IMR-90 (cell line): ENCODE measurements at regions not wholly inside any gene's neighbourhood (a gene's known extent, or its start where the extent isn't known, plus 50 kb on each side); places are given as distances from the start of the nearest gene placed in this dataset.

Experiments
- ATAC-seq: fragments of 200-7000 bp; cut with Tn5 transposase; 2 replicates; pipeline ENCODE4 v1.9.1; 2020; ENCODE audit warnings: low read depth, mild to moderate bottlenecking, moderate library complexity
- BruUV-seq: library from RNA; stranded (reverse); fragments of 400-500 nt; replicated peaks from 2 replicates; lab custom pipeline; 2021; lab: Mats Ljungman, UMichigan
- CTCF ChIA-PET: fragments of 300-600 bp; formaldehyde crosslinking; extraction: SDS; loops from one replicate; lab custom pipeline; 2021; ENCODE audit warnings: antibody characterized with exemption; lab: Yijun Ruan, JAX
- POLR2A ChIA-PET: fragments of 300-600 bp; sonication (Branson Sonifier 250); formaldehyde crosslinking; loops from one replicate; lab custom pipeline; 2022; ENCODE audit warnings: antibody characterized with exemption; ENCODE audit not compliant: unreplicated experiment; lab: Charles Lee
- DNase-seq: peaks from one replicate; pipeline ENCODE4 v3.0.0; 2013
- H2AFZ ChIP-seq: replicated peaks from 2 replicates; pipeline ENCODE3; 2013; ENCODE audit warnings: low read length, mild to moderate bottlenecking; ENCODE audit not compliant: poor library complexity
- H2AK5ac ChIP-seq: 2 replicates; pipeline ENCODE4 v1.6.1; 2013; ENCODE audit warnings: low read depth, low read length, inconsistent platforms
- H2AK9ac ChIP-seq: replicated peaks from 2 replicates; pipeline ENCODE3; 2013; ENCODE audit warnings: mild to moderate bottlenecking, low read depth, low read length, moderate library complexity; ENCODE audit not compliant: poor library complexity
- H2BK120ac ChIP-seq: 2 replicates; pipeline ENCODE4 v1.6.1; 2013; ENCODE audit warnings: low read depth, low read length, inconsistent platforms
- H2BK15ac ChIP-seq: 3 replicates; pipeline ENCODE4 v1.6.1; 2013; ENCODE audit warnings: low read depth, low read length, inconsistent platforms
- H2BK20ac ChIP-seq: 2 replicates; pipeline ENCODE4 v1.6.1; 2013; ENCODE audit warnings: low read depth, mild to moderate bottlenecking, inconsistent platforms, low read length, moderate library complexity
- H2BK5ac ChIP-seq: 2 replicates; pipeline ENCODE4 v1.6.1; 2013; ENCODE audit warnings: mild to moderate bottlenecking, low read depth, low read length, inconsistent platforms; ENCODE audit not compliant: poor library complexity, severe bottlenecking
- H3K14ac ChIP-seq: replicated peaks from 2 replicates; pipeline ENCODE4 v1.6.1; 2013; ENCODE audit warnings: low read depth, low read length, inconsistent platforms
- H3K18ac ChIP-seq: 2 replicates; pipeline ENCODE4 v1.6.1; 2013; ENCODE audit warnings: low read depth, low read length, control low read depth
- H3K23ac ChIP-seq: 2 replicates; pipeline ENCODE4 v1.6.1; 2013; ENCODE audit warnings: low read depth, low read length, inconsistent platforms
- H3K27ac ChIP-seq: 2 replicates; pipeline ENCODE4 v1.5.1; 2013; ENCODE audit warnings: mild to moderate bottlenecking, control low read depth, low read length; ENCODE audit not compliant: insufficient read depth
- H3K27me3 ChIP-seq: 2 replicates; pipeline ENCODE4 v1.6.1; 2013; ENCODE audit warnings: low read length; ENCODE audit not compliant: control insufficient read depth, insufficient read depth
- H3K36me3 ChIP-seq: 2 replicates; pipeline ENCODE4 v1.6.1; 2013; ENCODE audit warnings: low read length, mixed read lengths; ENCODE audit not compliant: control insufficient read depth, insufficient read depth
- H3K4ac ChIP-seq: 2 replicates; pipeline ENCODE4 v1.6.1; 2013; ENCODE audit warnings: low read depth, low read length, inconsistent platforms
- H3K4me1 ChIP-seq: 2 replicates; pipeline ENCODE4 v1.6.1; 2013; ENCODE audit warnings: low read length, mixed read lengths; ENCODE audit not compliant: control insufficient read depth, insufficient read depth
- H3K4me2 ChIP-seq: 2 replicates; pipeline ENCODE4 v1.6.1; 2013; ENCODE audit warnings: low read depth, mild to moderate bottlenecking, control low read depth, low read length, moderate library complexity
- H3K4me3 ChIP-seq: 2 replicates; pipeline ENCODE4 v1.5.1; 2013; ENCODE audit warnings: low read depth, mild to moderate bottlenecking, control low read depth, low read length, moderate library complexity; ENCODE audit not compliant: insufficient read depth
- H3K56ac ChIP-seq: 2 replicates; pipeline ENCODE4 v1.6.1; 2013; ENCODE audit warnings: low read length, inconsistent platforms; ENCODE audit not compliant: insufficient read depth; ENCODE audit errors: extremely low read depth
- H3K79me1 ChIP-seq, 2 experiments: 2 replicates each; pipeline ENCODE4 v1.6.1; 2013; ENCODE audit warnings: low read length in 2 of 2, inconsistent platforms in 1 of 2, low read depth in 1 of 2
- H3K9ac ChIP-seq: 2 replicates; pipeline ENCODE4 v1.6.1; 2013; ENCODE audit warnings: low read depth, low read length, control low read depth
- H3K9me1 ChIP-seq: 2 replicates; pipeline ENCODE4 v1.6.1; 2013; ENCODE audit warnings: low read length, inconsistent platforms; ENCODE audit not compliant: insufficient read depth
- H3K9me3 ChIP-seq: 2 replicates; pipeline ENCODE4 v1.6.1; 2013; ENCODE audit warnings: low read length; ENCODE audit not compliant: control insufficient read depth, insufficient read depth
- H4K20me1 ChIP-seq: 2 replicates; pipeline ENCODE4 v1.6.1; 2013; ENCODE audit warnings: low read length, inconsistent platforms; ENCODE audit not compliant: insufficient read depth
- H4K5ac ChIP-seq: 2 replicates; pipeline ENCODE4 v1.6.1; 2013; ENCODE audit warnings: mild to moderate bottlenecking, low read depth, low read length, control low read depth
- H4K8ac ChIP-seq, 2 experiments: 2 replicates each; pipeline ENCODE4 v1.6.1; 2013; ENCODE audit warnings: low read depth in 2 of 2, low read length in 2 of 2, control low read depth in 1 of 2, inconsistent platforms in 1 of 2
- H4K91ac ChIP-seq: 2 replicates; pipeline ENCODE4 v1.6.1; 2013; ENCODE audit warnings: low read depth, low read length, inconsistent platforms; ENCODE audit not compliant: insufficient read depth
- BHLHE40 ChIP-seq: fragments of 150-350 bp; IDR thresholded peaks from 2 replicates; pipeline ENCODE4 v1.6.1; 2016; ENCODE audit warnings: mild to moderate bottlenecking, low read depth, low read length
- MXI1 ChIP-seq: IDR thresholded peaks from 2 replicates; pipeline ENCODE4 v1.6.1; 2012; ENCODE audit warnings: low read depth, mild to moderate bottlenecking, low read length, moderate library complexity, borderline replicate concordance
- RAD21 ChIP-seq: IDR thresholded peaks from 2 replicates; pipeline ENCODE4 v1.6.1; 2012; ENCODE audit warnings: low read length, improper control_type of control experiment
- RCOR1 ChIP-seq: IDR thresholded peaks from 2 replicates; pipeline ENCODE4 v1.6.1; 2012; ENCODE audit warnings: mild to moderate bottlenecking, low read length, improper control_type of control experiment; ENCODE audit not compliant: insufficient replicate concordance
- USF2 ChIP-seq: fragments of 150-350 bp; IDR thresholded peaks from 2 replicates; pipeline ENCODE4 v1.6.1; 2017; ENCODE audit warnings: mild to moderate bottlenecking, antibody characterized with exemption, low read length, low read depth
- WGBS, 2 experiments: methylation state at CpG; one replicate each; pipeline versions ENCODE4 v1.1.5 to v1.1.7; 2013; ENCODE audit warnings: missing lambda C conversion rate in 2 of 2; ENCODE audit not compliant: insufficient read length in 1 of 2; ENCODE audit errors: extremely low coverage in 2 of 2; 5-methylcytosine and 5-hydroxymethylcytosine counted together
- dilution Hi-C: fragments of 300-500 bp; cut with HindIII; formaldehyde crosslinking; loops from one replicate; pipeline ENCODE4 v1.14.3; 2018; ENCODE audit warnings: low sequenced_read_pairs; ENCODE audit not compliant: unreplicated experiment
- in situ Hi-C: fragments of 300-500 bp; cut with MboI; formaldehyde crosslinking; loops from 3 replicates; pipeline ENCODE4 v1.14.3; 2019; ENCODE audit warnings: low sequenced_read_pairs, inconsistent platforms, mixed read lengths
- intact Hi-C: fragments of 100-400 bp; cut with micrococcal nuclease; formaldehyde crosslinking; loops from 2 replicates; pipeline ENCODE4 v1.10.0; 2022

- Histone ChIP-seq H4K20me1 (no peaks in the 10 kb centered on the region), H3K14ac (no peak overlapping the region), H4K5ac (no peak overlapping the region), H2BK15ac (no peak overlapping the region), H3K9ac (no peak overlapping the region), H3K56ac (no peak overlapping the region), H2BK20ac (no peak overlapping the region), H3K36me3 (no peaks in the 10 kb centered on the region), H4K91ac (no peak overlapping the region), H3K4me1 (no peaks in the 10 kb centered on the region), H3K9me1 (no peaks in the 10 kb centered on the region), H2AK9ac (no peak overlapping the region), H3K4ac (no peak overlapping the region), H2AK5ac (no peak overlapping the region), H3K79me1 (no peaks in the 10 kb centered on the region), H3K4me3 (no peak overlapping the region), H3K27me3 (peaks cover 17% of the 10 kb centered on the region), H3K27ac (no peak overlapping the region), H2BK5ac (no peak overlapping the region), H3K4me2 (no peak overlapping the region), H3K9me3 (no peaks in the 10 kb centered on the region), H4K8ac (no peak overlapping the region), H2AFZ (no peak overlapping the region), H3K18ac (no peak overlapping the region), H2BK120ac (no peak overlapping the region), H3K23ac (no peak overlapping the region)
- DNase-seq (no peak), ATAC-seq (no peak)
- intact Hi-C loops = loop anchor here (10.0 kb wide), 1 partner anchor 442 kb away; no protein-coding TSS in a partner anchor
- CTCF ChIA-PET = no interaction called here
- 39% methylated on average over 9 of the region's 12 CpGs; no CpG with 5 or more reads in 1 of the 2 experiments for WGBS, 2 experiments
- no TSS peak for BruUV-seq
- in situ Hi-C loops = no loop called here
- POLR2A ChIA-PET = no interaction called here
- dilution Hi-C loops = no loop called here
- TF ChIP-seq RAD21 (no peak), BHLHE40 (no peak), RCOR1 (no peak), MXI1 (no peak), USF2 (no peak)
Observed at GRCh38 chr1:38476850-38477178, 382.8 kb downstream of the RRAGC start.
